NCI-H2107 treated with DMSO at 0.1 percent for 48 hours (cell line): ENCODE measurements at regions not wholly inside any gene's neighbourhood (a gene's known extent, or its start where the extent isn't known, plus 50 kb on each side); places are given as distances from the start of the nearest gene placed in this dataset.

Experiments
- DNase-seq: peaks from one replicate; lab custom pipeline; 2025; ENCODE audit not compliant: unreplicated experiment; lab: John Stamatoyannopoulos, UW

GRCh38 chrX:39740078-39740477 is 357.7 kb downstream of the BCOR start:
- no peak for DNase-seq

- no peak for DNase-seq
These were observed 355.9 kb downstream of the BCOR start for GRCh38 chrX:39741904-39742303.

DNA sequence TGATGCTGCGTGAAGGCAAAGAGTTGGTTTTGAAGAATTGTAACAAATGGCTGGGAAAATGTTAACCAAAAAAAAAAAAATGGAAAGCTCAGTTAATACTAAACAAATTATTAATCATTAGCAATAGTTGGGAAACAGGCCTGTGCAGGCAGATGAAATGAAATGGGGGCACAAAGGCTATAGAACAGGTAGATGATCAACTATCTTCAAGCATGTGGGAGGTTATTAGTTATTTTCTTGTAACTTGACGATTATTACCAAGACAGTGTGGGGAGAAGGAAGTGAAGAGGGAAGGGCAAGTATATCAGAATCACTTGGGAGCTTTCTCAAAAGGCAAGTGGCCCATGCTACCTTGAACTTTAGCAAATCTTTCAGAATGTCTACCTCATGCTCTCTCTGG is 351.9 kb downstream of the BCOR start:
- DNase-seq: no peak

DNA sequence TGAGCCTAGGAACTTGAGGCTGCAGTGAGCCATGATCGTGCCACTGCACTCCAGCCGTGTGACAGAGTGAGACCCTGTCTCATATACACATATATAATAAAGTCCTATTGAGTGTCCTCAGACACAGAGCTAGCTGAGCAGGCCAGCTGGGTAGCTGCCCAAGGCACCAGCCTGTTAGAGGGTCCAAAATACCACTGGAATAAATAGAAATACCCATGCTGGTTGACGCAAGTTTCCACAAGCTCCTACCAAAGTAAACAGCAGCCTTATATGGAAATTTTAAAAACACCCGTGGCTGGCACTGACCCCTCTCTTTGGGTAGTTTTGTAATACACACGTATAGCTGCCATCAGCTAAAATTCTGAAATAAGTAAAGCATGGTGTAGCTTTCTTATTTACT is 348.6 kb downstream of the BCOR start:
- no peak for DNase-seq

DNA sequence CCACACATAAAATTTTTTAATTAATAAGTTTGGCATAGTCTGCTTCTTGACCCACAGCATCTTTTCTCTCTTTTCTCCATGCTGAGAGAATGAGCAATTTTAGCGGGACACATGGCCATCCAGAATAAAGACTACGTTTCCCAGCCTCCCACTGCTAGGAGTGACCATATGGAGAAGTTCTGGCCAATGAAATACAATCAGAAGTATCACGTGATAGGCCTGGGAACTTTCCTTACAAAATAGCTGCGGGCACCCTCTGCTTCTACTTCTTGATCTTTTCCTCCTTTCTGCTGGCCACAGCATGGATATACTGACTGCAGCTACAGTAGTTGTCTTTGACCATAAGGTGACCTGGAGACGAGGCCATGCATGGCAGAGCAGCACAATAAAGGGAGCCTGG is 348.0 kb downstream of the BCOR start:
- no peak for DNase-seq

DNA sequence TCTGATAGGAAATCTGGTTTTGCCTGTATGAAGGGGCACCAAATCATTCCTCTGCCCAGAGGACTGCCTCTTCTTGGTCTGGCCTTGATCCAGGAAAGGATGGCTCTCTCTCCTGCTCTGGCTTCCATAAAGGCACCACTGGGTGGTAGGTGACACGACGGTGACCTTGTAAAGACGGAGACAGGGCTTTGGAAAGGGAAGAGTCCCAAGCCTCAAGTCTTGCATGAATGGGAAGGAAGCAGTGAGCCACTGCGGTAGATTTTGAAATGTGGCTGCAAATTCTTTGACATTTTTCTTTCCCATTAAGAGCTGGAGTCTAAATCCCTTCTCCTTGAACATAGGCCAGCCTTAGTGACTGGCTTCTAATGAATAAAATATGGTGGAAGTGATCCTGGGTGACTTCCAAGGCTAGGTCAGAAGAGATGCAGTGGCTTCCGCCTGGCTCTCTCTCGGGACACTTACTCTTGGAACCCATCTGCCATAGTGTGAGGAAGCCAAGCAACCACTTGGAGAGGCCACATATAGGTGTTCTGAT is 347.4 kb downstream of the BCOR start:
- no peak for DNase-seq

DNA sequence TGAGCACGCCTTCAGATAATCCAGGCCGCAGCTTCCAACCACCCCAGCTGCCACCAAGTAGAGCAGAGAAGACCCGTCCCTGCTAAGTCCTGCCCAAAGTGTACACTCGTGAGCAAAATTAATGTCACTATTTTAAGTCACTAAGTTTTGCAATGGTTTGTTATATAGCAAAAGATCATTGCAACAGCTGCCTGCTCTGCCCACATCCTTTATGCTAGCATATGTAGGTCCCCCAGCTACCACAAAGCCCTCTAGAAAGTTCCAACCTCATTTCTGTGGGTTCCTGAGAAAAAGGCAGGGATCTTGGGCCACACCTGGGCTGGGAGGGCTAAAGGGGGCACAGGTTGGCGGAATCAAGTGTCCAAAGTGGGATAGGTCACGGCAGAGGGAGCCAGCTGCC is 346.9 kb downstream of the BCOR start:
- no peak for DNase-seq

DNA sequence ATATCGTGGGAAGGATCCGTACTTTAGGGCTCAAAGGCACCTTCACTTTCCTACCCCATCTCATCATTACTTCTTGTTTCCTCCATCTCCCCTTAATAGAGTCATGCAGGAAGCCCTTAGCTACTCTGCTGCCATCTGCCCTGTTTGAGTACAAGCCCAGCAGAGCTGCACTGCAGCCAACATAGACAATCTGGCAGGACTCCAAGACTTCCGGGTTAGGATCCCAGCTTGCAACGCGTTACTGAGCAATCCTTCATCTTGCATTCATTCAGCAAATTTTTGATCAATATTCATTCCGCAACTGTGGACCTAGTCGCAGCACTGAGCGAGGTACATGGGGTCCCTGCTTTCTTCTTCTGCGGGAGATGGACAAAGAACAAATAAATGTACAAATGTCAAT is 344.9 kb downstream of the BCOR start:
- DNase-seq: peak; percentile 42

DNA sequence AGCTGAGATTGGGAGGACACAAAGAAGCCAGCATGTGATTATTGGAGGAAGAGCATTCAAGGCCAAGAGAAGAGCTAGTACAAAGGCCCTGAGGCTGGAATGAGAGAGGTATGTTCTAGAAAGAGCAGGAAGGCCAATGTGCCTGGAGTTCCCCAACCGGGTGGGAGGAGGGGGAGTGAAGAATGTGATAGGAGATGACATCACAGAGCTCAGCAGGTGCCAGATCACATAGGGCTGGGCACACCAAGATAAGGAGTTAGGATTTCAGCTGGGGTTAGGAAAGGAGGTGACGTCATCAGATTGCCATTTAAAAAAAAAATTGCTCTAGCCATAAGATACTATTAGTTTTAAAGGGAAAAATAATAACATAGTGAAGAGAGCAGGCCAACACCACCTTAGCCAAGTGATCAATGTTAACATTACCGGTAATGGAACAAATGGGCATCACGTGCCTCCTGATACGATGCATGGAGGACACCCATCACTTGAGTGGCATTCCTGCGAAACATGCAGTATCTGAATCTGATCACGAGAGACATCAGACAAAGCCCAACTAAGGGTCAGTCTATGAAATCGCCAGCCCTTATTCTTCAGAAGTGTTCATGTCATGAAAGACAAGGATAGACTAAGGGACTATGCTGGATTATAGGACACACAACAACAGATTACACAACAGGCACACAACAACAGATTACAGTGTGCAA is 344.3 kb downstream of the BCOR start:
- peak; percentile 57 for DNase-seq

- no peak for DNase-seq
These were observed 342.4 kb downstream of the BCOR start for GRCh38 chrX:39755143-39756032.

DNA sequence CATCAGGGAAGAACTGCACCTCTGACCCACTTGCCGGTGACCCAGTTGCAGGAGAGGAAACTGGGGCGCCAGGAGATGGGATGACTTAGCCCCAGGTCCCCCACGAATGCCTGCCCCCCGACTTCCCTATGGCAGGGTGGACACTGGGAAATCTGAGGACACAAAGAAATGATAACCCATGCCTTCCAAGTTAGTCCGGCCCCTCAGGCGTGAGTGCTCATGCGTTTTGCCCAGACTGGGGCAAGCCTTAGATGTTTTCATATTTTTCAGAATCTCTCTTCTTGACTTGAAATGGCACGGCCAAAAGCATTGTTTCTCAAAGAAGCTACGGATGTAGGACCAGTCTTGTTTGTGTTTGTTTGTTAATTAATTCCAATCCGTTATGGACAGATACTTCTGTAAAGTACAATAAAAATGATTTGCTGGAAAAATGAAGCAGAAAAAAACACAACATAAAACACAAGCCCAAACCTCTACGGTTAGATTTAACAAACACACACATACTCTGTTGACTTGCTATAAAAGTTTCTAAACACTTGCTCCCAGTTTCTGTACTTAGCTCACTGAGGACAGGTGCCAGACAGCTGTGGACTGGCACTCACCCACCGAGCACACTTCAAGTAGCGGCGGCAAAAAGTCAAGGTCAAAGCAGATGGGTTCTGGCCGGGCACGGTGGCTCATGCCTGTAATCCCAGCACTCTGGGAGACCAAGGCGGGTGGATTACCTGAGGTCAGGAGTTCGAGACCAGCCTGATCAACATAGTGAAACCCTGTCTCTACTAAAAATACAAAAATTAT is 341.5 kb downstream of the BCOR start:
- no peak for DNase-seq

DNA sequence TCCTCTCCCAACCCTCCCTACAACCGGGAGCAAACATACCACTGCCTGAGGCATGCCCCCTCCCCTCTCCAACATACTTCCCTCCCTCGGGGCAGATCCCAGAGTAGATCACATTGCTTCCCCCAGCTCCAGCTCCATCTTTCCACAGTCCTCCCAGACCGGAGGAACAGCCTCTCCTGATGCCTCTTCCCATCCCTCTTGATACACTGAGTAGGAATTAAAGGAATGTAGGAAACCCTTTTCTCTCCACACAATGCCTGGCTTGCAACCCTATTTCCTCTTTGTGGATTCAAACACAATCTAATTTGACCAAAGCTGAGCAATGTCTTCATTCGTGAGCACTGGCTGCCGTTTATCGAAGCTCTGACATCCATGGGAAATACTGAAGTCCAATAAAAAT is 339.8 kb downstream of the BCOR start:
- no peak for DNase-seq

- no peak for DNase-seq
These were observed 338.8 kb downstream of the BCOR start for GRCh38 chrX:39758791-39759525.

DNA sequence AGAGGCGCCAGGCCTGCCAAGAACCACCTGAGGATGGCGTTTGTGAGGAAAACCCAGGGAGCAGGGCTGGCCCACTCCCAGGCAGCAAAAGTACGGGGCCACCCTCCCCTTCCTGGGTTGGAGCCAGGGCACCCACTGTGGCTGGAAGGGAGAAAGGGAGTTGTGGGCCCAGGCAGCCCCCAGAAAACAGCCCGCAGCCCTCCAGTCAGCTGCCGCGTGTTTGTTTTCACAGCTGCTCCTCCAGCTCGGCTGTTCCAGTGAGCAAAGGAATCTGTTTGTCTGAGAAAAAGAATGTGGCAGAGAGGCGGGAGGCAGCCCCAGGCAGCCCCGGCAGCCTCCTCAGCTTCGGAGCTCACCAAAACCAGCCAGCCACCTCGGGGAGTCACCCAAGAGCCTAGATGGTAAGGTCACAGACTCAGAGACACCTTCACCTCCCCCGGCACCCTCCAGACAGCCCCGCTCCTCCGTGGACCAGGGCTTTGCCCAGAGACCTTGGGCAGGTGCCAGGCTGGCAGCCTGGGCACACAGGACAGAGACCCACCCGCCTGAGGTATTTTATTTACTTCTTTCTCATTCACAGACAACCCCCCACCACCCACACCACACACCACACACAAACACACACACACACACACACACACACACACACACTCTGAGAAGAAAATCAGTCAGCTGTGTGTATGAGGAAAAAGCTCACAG is 338.1 kb downstream of the BCOR start:
- no peak for DNase-seq

DNA sequence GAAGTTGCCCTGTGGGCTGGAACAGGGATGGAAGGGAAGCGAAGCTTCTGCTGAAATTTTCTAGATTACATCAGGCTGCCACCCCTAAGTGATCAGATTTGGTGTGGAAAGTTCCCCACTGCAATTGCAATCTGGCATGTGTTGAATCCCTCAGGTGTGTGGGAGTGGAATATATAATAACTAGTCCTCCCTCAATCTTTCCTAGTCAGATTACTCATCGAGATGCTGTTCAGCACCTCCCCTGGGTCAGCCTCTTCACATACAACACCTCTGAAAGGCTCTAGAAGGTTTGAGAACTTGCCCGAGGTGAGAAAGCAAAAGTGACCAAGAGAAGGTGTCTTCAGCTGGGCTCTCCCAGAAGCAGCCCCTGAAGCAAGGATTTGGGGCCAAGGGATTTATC is 336.8 kb downstream of the BCOR start:
- DNase-seq: no peak

DNA sequence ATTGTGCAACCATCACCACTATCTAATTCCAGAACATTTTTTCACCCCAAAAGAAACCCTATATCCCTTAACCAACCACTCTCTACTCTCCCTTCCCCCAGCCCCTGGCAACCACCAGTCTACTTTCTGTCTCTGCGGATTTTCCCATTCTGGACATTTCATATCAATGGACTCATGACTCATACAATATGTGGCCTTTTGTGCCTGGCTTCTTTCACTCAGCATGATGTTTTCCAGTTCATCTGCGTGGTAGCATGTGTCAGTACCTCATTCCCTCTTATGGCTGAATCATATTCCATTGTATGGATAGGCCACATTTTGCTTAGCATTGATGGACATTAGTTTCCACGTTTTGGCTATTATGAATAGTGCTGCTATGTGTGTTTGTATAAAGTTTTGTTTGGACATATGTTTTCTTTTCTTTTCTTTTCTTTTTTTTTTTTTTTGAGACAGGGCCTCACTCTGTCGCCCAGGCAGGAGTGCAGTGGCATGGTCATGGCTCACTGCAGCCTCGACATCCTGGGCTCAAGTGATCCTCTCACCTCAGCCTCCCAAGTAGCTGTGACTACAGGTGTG is 335.4 kb downstream of the BCOR start:
- DNase-seq: no peak

GRCh38 chrX:39764441-39764914 is 333.3 kb downstream of the BCOR start:
- DNase-seq: peak; percentile 43

GRCh38 chrX:39765327-39765726 is 332.4 kb downstream of the BCOR start:
- no peak for DNase-seq

- no peak for DNase-seq
These were observed 331.6 kb downstream of the BCOR start for GRCh38 chrX:39766085-39766726.
